Neuronal stem cell (in vitro differentiated cells): ENCODE measurements at regions not wholly inside any gene's neighbourhood (a gene's known extent, or its start where the extent isn't known, plus 50 kb on each side); places are given as distances from the start of the nearest gene placed in this dataset.

Source experiments
- DNase-seq: peaks from one replicate; pipeline ENCODE4 v3.0.0-alpha.2; 2013; ENCODE audit warnings: low spot score
- H2AFZ ChIP-seq: one replicate; pipeline ENCODE4 v1.6.1; 2013; ENCODE audit warnings: mild to moderate bottlenecking, low read length, inconsistent platforms
- H2AK5ac ChIP-seq: 2 replicates; pipeline ENCODE4 v1.6.1; 2013; ENCODE audit warnings: low read depth, mild to moderate bottlenecking, inconsistent platforms, low read length, moderate library complexity, mixed read lengths
- H2BK120ac ChIP-seq: 2 replicates; pipeline ENCODE4 v1.6.1; 2013; ENCODE audit warnings: low read depth, mild to moderate bottlenecking, inconsistent platforms, low read length, moderate library complexity, mixed read lengths
- H2BK12ac ChIP-seq: one replicate; pipeline ENCODE4 v1.6.1; 2013; ENCODE audit warnings: low read length, inconsistent platforms
- H2BK15ac ChIP-seq: 2 replicates; pipeline ENCODE4 v1.6.1; 2013; ENCODE audit warnings: mild to moderate bottlenecking, low read length, inconsistent platforms, mixed read lengths
- H2BK5ac ChIP-seq: one replicate; pipeline ENCODE4 v1.6.1; 2013; ENCODE audit warnings: inconsistent platforms, mild to moderate bottlenecking, low read length, moderate library complexity
- H3K14ac ChIP-seq: one replicate; pipeline ENCODE4 v1.6.1; 2013; ENCODE audit warnings: low read length, inconsistent platforms
- H3K18ac ChIP-seq: 2 replicates; pipeline ENCODE4 v1.6.1; 2013; ENCODE audit warnings: low read length, inconsistent platforms
- H3K23ac ChIP-seq: 2 replicates; pipeline ENCODE4 v1.6.1; 2013; ENCODE audit warnings: low read depth, mild to moderate bottlenecking, mixed read lengths, low read length, inconsistent platforms; ENCODE audit not compliant: poor library complexity
- H3K27ac ChIP-seq: replicated peaks from 3 replicates; pipeline ENCODE4 v1.5.1; 2013; ENCODE audit warnings: low read length, inconsistent platforms
- H3K27me3 ChIP-seq, 3 experiments: 2 replicates each; pipeline ENCODE4 v1.6.1; 2013; ENCODE audit warnings: low read length in 3 of 3, mild to moderate bottlenecking in 2 of 3, inconsistent platforms in 1 of 3, low read depth in 1 of 3, mixed read lengths in 1 of 3, moderate library complexity in 1 of 3; ENCODE audit not compliant: control insufficient read depth in 3 of 3, insufficient read depth in 3 of 3
- H3K36me3 ChIP-seq, 2 donors: replicated peaks in 1 of 2; 2 replicates each; pipeline ENCODE4 v1.6.1; 2013; ENCODE audit warnings: low read length in 2 of 2; ENCODE audit not compliant: control insufficient read depth in 2 of 2, insufficient read depth in 2 of 2
- H3K4ac ChIP-seq: 2 replicates; pipeline ENCODE4 v1.6.1; 2013; ENCODE audit warnings: inconsistent platforms, mild to moderate bottlenecking, low read length, moderate library complexity
- H3K4me1 ChIP-seq, 2 donors: 1 replicate in 1 of 2; 2 replicates in 1 of 2; pipeline ENCODE4 v1.6.1; 2013; ENCODE audit warnings: low read length in 2 of 2, low read depth in 1 of 2; ENCODE audit not compliant: control insufficient read depth in 2 of 2, insufficient read depth in 1 of 2
- H3K4me2 ChIP-seq: one replicate; pipeline ENCODE4 v1.6.1; 2013; ENCODE audit warnings: mild to moderate bottlenecking, low read length, inconsistent platforms; ENCODE audit not compliant: insufficient read depth, poor library complexity, severe bottlenecking
- H3K4me3 ChIP-seq, 2 donors: 2 replicates each; pipeline ENCODE4 v1.5.1; 2013; ENCODE audit warnings: low read length in 2 of 2, mild to moderate bottlenecking in 2 of 2, inconsistent platforms in 1 of 2, moderate library complexity in 1 of 2
- H3K79me1 ChIP-seq: one replicate; pipeline ENCODE4 v1.6.1; 2013; ENCODE audit warnings: low read depth, mild to moderate bottlenecking, inconsistent platforms, low read length, moderate library complexity
- H3K9ac ChIP-seq: one replicate; pipeline ENCODE4 v1.6.1; 2013; ENCODE audit warnings: mild to moderate bottlenecking, low read depth, low read length, inconsistent platforms; ENCODE audit not compliant: poor library complexity
- H3K9me3 ChIP-seq, 2 donors: replicated peaks in 1 of 2; 2 replicates each; pipeline versions ENCODE3 to v1.6.1; 2013; ENCODE audit warnings: low read length in 2 of 2, mild to moderate bottlenecking in 2 of 2, inconsistent platforms in 1 of 2, low read depth in 1 of 2, mixed read lengths in 1 of 2, moderate library complexity in 1 of 2; ENCODE audit not compliant: control insufficient read depth in 2 of 2, insufficient read depth in 1 of 2
- H4K8ac ChIP-seq: one replicate; pipeline ENCODE4 v1.6.1; 2013; ENCODE audit warnings: low read depth, mild to moderate bottlenecking, inconsistent platforms, low read length, moderate library complexity
- H4K91ac ChIP-seq: one replicate; pipeline ENCODE4 v1.6.1; 2013; ENCODE audit warnings: low read length, low read depth, mild to moderate bottlenecking, inconsistent platforms; ENCODE audit not compliant: poor library complexity
- WGBS, 2 donors: extraction: QIAGEN DNeasy Blood & Tissue Kit; methylation state at CpG; one replicate each; pipeline ENCODE4 v1.1.7; 2013; ENCODE audit warnings: missing lambda C conversion rate in 2 of 2, mixed read lengths in 1 of 2; ENCODE audit not compliant: insufficient read length in 2 of 2, insufficient replicate concordance in 1 of 2; ENCODE audit errors: extremely low coverage in 2 of 2; 5-methylcytosine and 5-hydroxymethylcytosine counted together

DNA sequence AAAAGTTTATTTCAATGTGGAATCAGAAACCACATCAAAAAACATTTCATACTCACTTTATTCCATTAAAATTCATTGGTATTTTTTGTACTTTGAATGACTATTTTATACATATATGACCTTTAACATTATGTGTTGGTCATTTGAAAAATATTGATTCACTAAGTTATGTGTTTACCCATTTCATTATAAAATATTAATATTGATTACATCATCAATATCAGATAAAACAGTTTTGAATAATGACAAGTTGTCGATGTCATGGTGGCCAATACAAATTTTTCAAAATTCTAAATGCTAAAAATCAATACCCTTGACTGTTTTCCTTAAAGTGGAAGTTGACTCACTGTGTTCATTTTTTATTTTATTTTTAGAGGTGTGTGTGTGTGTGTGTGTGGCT lies 239.7 kb upstream of the ROBO1 start:
- Histone ChIP-seq H3K9me3 (no peaks in the 10 kb centered on the region), H4K8ac (no peak overlapping the region), H2BK12ac (no peak overlapping the region), H3K18ac (no peak overlapping the region), H2BK5ac (no peak overlapping the region), H3K79me1 (no peaks in the 10 kb centered on the region), H4K91ac (no peak overlapping the region), H2AK5ac (no peak overlapping the region), H2BK120ac (no peak overlapping the region), H2AFZ (no peak overlapping the region), H3K4me1 (no peaks in the 10 kb centered on the region), H3K4me3 (no peak overlapping the region), H3K27ac (no peak overlapping the region), H3K4ac (no peak overlapping the region), H3K27me3 (no peaks in the 10 kb centered on the region), H3K14ac (no peak overlapping the region), H3K23ac (no peak overlapping the region), H3K9ac (no peak overlapping the region), H3K36me3 (no peaks in the 10 kb centered on the region), H2BK15ac (no peak overlapping the region), H3K4me2 (no peak overlapping the region)
- DNase-seq = no peak
- no CpG with 5 or more reads among the region's 1 CpG for WGBS, 2 donors

DNA sequence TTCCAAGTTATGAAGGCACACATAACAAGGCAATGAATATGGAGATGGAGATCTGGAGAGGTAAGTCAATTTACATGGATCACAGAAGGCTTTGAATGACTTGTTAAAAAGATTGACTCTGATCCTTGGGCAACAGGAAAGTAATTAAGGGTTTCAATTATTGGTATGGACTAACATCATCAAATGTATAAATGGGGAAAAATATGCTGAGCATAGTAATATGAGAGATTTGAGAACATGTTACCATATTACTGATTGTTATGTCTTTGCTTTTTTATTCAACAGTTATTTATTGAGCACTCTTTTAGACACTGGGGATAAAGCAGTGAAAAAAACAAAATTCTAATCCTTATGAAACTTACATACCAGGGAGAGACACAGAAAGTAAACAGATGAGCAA lies 238.5 kb upstream of the ROBO1 start:
- Histone ChIP-seq H2BK5ac (no peak overlapping the region), H4K8ac (no peak overlapping the region), H3K4ac (no peak overlapping the region), H2BK12ac (no peak overlapping the region), H3K4me1 (no peaks in the 10 kb centered on the region), H3K4me2 (no peak overlapping the region), H3K4me3 (no peak overlapping the region), H3K14ac (no peak overlapping the region), H3K9ac (no peak overlapping the region), H3K9me3 (no peaks in the 10 kb centered on the region), H4K91ac (no peak overlapping the region), H2BK15ac (no peak overlapping the region), H3K36me3 (no peaks in the 10 kb centered on the region), H2AFZ (no peak overlapping the region), H3K18ac (no peak overlapping the region), H3K27ac (no peak overlapping the region), H2AK5ac (no peak overlapping the region), H3K79me1 (no peaks in the 10 kb centered on the region), H2BK120ac (no peak overlapping the region), H3K27me3 (no peaks in the 10 kb centered on the region), H3K23ac (no peak overlapping the region)
- no peak for DNase-seq

DNA sequence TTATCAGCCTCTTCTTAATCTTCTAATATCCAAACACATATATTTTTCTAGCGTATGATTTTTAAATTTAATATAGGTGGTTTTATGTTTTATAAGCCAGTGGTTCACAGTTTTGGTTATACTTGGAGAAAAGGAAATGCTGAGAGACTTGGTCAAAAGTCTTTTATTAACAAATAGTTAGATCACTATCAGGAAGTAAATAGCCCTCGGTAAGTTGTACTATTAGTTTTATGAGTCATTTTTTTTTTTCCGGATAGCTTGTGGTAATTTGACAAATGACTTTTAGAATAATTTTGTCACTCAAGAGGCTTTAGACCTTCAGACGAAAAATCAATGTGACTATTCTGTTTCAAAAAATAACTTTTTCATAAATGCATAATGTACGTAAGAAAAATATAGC lies 232.2 kb upstream of the ROBO1 start:
- Histone ChIP-seq H3K4me1 (peaks cover 0 to 2% of the 10 kb centered on the region in 2 donors), H3K79me1 (no peaks in the 10 kb centered on the region), H3K36me3 (no peaks in the 10 kb centered on the region), H2AK5ac (no peak overlapping the region), H3K9me3 (no peaks in the 10 kb centered on the region), H3K27ac (no peak overlapping the region), H3K23ac (no peak overlapping the region), H3K4ac (no peak overlapping the region), H3K14ac (no peak overlapping the region), H4K91ac (no peak overlapping the region), H3K4me2 (no peak overlapping the region), H2BK5ac (no peak overlapping the region), H4K8ac (no peak overlapping the region), H2BK120ac (no peak overlapping the region), H3K18ac (no peak overlapping the region), H3K27me3 (no peaks in the 10 kb centered on the region), H2BK15ac (no peak overlapping the region), H3K9ac (no peak overlapping the region), H2BK12ac (no peak overlapping the region), H2AFZ (no peak overlapping the region), H3K4me3 (no peak overlapping the region)
- DNase-seq = no peak
- no CpG with 5 or more reads among the region's 5 CpGs for WGBS, 2 donors

DNA sequence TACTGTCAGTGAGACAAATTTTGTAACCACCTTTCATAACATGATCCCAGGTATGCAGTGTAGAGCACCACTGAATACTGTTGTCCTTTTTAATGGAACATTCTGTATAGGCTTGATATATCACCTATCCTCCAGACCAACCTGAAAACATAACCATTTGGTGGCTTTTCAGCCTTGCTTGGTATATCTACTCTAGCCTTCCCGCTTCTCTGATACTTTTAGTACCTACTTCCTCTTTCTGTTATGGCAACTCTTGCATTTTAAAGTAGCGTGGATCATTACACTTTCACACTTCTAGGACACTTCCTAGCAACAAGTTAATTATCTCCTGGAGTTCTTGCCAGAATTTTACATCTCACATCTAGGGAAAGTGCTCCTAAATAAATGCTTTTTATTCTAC lies 226.6 kb upstream of the ROBO1 start:
- no peak overlapping the region for H4K91ac ChIP-seq
- H2AK5ac ChIP-seq = no peak overlapping the region
- H2BK15ac ChIP-seq = no peak overlapping the region
- H4K8ac ChIP-seq = no peak overlapping the region
- H3K36me3 ChIP-seq = no peaks in the 10 kb centered on the region
- no peak overlapping the region for H3K23ac ChIP-seq
- H2BK120ac ChIP-seq = no peak overlapping the region
- no peaks in the 10 kb centered on the region for H3K79me1 ChIP-seq
- H3K9ac ChIP-seq = no peak overlapping the region
- H3K4me3 ChIP-seq = no peak overlapping the region
- H3K14ac ChIP-seq = no peak overlapping the region
- no CpG with 5 or more reads among the region's 2 CpGs for WGBS, 2 donors
- H3K27me3 ChIP-seq = no peaks in the 10 kb centered on the region
- H3K4ac ChIP-seq = no peak overlapping the region
- no peaks in the 10 kb centered on the region for H3K9me3 ChIP-seq
- DNase-seq = no peak
- H2BK5ac ChIP-seq = no peak overlapping the region
- no peak overlapping the region for H3K27ac ChIP-seq
- no peak overlapping the region for H2AFZ ChIP-seq
- H3K4me1 ChIP-seq = peaks cover 0 to 2% of the 10 kb centered on the region in 2 donors
- no peak overlapping the region for H3K4me2 ChIP-seq
- H2BK12ac ChIP-seq = no peak overlapping the region
- no peak overlapping the region for H3K18ac ChIP-seq
